NCI-H1105 (cell line): ENCODE measurements at regions not wholly inside any gene's neighbourhood (a gene's known extent, or its start where the extent isn't known, plus 50 kb on each side); places are given as distances from the start of the nearest gene placed in this dataset.

ENCODE experiments used
- DNase-seq: peaks from one replicate; lab custom pipeline; 2025; lab: John Stamatoyannopoulos, UW

DNA sequence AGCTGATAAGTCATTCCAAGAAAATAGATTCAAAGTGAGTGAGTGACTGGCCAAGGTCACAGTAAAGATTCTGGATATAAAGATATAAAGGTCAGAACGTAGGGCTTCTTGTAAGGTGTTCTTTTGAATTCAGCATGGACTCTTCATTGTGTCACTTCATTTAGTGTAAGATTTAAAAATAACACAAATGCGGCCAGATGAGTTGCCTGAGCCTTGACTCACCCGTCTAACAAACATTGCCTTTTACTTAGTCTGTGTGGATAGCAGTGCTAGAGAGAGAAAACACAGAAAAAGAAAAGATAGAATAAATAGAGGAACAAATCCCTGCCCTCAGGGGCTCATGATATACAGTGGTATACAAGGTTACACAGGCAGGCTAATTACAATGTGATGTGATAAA lies 223.4 kb downstream of the PLPP3 start:
- DNase-seq = no peak

DNA sequence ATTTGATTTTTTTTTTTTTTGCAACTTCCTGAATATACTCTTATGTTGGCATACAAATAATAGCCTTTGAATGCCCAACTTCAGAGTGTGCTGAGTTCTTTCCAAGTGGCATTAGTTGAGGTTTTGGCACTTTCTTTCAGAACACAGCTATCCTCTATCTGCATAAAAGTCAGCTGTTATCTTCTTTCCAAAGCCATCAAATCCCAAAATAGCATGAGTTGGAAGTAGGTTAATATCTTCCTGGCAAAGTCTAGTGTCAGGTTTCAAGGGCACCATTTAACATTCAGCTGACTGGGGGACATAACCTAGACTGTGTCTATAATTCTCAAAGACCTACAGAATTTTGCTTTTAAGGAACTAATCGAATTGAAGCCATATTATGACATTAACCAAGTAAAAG lies 223.9 kb downstream of the PLPP3 start:
- no peak for DNase-seq

DNA sequence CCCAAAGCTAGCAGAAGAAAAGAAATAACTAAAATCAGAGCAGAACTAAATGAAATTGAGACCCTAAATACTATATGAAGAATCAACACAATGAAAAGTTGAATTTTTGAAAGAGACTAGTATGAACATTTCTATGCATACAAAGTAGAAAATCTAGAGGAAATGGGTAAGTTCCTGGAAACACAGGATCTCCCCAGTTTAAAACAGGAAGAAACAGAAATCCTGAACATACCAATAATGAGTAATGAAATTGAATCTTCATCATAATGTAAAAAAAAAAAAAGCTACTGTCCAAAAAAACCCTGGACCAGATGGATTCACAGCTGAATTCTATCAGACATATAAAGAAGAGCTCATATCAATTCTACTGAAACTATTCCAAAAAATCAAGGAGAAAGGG lies 233.5 kb downstream of the PLPP3 start:
- DNase-seq = no peak

DNA sequence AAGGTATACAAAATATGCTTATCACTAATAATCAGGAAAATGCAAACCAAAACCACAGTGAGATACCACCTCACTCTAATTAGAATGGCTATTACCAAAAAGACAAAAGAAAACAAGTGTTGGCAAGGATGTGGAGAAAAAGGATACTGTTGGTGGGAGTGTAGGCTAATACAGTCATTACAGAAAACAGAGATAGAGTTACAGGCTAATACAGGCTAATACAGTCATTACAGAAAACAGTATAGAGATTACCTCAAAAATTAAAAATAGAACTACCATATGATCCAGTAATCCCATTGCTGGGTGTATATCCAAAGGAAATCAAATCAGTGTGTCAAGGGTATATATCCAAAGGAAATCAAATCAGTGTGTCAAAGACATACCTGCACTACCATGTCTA lies 238.4 kb downstream of the PLPP3 start:
- DNase-seq = no peak

DNA sequence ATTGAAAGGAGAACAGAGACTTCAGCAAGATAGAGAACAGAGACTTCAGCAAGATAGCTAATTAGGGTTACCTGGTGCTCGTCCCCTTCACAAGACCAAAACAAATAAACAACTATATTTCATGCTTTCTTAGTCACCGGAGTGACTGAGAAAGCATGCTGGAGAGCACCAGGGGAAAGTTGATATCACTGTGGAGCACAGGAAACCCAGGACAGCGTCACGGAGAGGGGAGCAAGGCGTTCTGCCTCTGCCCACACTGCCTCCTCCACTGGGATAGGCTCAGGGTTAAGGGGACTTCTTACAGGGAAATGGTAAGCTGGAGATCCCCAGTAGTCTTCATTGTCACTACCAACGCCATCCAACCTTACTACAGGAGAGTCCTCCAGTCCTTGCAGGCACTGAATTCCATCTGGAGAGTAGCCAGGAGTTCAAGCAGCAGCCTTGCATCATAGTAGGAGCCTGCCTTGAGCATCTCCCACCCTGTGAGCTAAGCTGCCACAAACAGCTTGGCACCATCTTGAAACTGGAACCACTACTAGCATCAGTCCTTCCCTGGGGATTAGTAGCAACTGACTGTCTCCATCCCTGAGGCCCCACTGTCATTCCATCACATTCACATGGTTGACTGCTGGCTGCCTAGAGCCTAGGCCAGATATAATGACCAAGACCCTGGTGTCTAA lies 239.4 kb downstream of the PLPP3 start:
- DNase-seq = no peak

DNA sequence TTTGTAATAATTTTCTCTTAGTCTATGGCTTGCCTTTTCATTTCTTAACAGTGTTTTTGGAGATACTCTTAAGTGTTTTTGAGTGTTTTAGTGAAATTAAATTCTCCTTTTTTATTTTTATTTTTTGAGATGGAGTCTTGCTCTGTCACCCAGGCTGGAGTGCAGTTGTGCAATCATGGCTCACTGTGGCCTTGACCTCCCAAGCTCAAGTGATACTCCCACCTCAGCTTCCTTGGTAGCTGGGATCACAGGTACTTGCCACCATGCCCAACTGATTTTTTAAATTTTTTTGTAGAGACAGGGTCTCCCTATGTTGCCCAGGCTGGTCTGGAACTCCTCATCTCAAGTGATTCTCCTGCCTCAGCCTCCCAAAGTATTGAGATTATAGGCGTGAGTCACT lies 240.3 kb downstream of the PLPP3 start:
- DNase-seq = no peak

- no peak for DNase-seq
Observed at GRCh38 chr1:56336982-56337381, 242.4 kb downstream of the PLPP3 start.

DNA sequence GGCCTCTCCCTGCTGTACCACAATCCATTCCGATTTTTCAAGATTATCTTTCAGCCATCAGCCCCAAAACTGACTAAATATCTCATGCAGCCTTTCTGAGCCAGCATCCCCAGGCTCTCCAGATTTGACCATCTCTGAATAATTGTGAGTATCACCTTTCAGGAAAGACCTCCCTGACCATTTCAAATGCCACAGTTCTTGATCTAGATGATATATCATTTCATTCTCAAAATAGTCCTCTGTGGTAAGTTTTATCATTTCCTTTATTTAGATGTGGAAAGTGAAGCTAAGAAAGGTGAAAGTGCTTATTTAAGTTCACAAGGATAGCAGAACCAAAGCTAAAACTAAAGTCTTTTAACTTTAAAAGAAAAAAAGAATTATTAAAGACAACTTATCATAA lies 244.0 kb downstream of the PLPP3 start:
- DNase-seq = no peak

- DNase-seq = no peak
Observed at GRCh38 chr1:56334047-56334446, 245.3 kb downstream of the PLPP3 start.

DNA sequence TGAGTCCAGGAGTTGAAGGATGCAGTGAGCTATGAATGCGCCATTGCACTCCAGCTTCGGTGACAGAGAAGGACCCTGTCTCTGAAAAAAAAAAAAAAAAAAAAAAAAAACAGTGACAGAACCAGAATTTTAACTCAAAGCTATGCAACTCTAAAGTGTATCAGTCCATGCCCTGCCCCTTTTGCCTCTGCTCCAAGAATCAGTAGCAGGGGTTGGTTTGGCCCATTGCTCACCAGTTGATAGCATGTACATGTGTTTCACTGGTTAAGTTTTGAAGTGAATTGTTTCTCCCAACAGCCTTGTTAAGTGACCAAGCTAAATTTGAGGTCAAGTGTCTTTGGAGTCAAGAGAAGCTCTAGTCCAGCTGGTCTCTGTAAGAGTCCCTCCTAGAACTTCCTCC lies 245.9 kb downstream of the PLPP3 start:
- DNase-seq = no peak

GRCh38 chr1:56331892-56332567 lies 247.3 kb downstream of the PLPP3 start:
- no peak for DNase-seq

- no peak for DNase-seq
Observed at GRCh38 chr1:56331207-56331891, 248.0 kb downstream of the PLPP3 start.

DNA sequence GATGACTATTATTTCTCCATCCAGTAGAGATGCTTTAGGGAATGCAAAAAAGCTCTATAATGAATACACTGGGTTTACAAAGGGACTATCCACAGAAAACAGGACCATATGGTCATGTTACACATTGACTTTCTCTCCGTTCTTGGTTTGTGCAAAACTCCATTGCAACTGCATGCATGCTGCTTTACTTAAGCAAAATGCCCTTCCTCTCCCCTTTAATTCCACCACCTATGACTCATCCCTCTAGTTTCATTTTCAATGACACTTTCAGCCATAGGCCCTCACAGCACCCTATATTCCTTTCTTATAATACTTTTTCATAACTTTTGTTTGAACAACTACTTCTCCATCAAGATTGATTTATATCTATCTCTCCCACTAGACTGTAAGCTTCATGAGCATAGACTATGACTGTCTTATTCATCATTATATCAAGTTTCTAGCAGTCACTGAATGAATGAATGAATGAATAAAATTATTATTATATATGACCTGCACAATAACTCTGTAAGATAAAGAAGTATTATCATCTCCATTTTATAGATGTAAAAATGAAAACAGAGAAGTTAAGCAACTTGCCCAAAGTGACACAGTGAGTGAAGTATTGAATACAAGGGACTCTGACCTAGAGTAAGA lies 248.9 kb downstream of the PLPP3 start:
- no peak for DNase-seq

- DNase-seq = no peak
Observed at GRCh38 chr1:56329970-56330369, 249.4 kb downstream of the PLPP3 start.

GRCh38 chr1:56327195-56327594 lies 252.2 kb downstream of the PLPP3 start:
- DNase-seq = no peak

DNA sequence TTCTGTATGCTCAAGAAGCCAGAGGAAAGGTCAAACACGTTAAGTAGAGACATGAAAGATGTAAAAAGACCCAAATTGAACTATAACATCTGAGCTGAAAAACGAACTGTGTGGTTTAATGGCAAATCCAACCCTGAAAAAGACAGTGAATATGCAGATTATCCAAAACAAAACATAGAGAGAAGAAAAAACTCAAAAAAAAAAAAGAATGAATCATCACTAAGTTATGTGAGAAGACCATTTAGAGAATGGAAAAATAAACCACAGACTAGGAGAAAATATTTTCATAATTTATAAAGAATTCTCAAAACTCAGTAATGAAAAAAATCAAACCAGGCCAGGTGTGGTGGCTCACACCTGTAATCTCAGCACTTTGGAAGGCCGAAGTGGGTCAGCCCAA lies 253.3 kb downstream of the PLPP3 start:
- no peak for DNase-seq

DNA sequence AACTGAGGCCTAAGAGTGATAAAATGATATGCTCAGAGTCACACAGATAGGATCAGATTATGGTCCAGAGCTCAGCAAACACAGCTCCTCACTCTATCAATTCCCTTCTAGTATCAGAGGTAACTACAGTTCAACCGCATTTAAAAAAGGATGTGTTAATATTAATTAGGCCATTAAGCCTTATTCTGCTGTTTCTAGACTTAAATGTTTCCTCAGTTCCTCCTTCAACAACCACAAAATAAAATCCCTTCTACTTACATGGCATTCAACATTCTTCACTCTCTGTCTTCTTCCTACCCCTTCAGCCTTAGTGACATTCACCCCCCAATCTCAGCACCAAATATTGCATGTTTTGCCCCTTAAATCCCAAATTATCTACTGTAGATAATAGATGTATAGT lies 254.9 kb downstream of the PLPP3 start:
- DNase-seq = no peak

GRCh38 chr1:56322211-56322610 lies 257.2 kb downstream of the PLPP3 start:
- no peak for DNase-seq

DNA sequence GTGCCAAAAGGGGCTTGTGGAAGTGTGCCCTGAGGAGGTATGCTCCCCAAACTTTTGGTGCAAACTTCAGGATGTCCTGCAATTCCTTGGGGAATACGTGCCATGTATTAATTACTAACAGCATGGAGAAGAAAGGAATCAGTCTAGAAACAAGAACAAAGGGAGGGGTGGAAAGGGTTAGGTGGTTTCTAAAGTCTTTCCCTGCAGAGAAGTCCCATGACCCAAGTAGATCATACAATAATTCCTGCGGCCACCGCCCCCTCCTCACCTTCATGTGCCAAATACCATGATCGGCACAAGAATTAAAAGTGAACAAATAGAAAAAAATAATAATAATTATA lies 258.2 kb downstream of the PLPP3 start:
- DNase-seq = no peak

DNA sequence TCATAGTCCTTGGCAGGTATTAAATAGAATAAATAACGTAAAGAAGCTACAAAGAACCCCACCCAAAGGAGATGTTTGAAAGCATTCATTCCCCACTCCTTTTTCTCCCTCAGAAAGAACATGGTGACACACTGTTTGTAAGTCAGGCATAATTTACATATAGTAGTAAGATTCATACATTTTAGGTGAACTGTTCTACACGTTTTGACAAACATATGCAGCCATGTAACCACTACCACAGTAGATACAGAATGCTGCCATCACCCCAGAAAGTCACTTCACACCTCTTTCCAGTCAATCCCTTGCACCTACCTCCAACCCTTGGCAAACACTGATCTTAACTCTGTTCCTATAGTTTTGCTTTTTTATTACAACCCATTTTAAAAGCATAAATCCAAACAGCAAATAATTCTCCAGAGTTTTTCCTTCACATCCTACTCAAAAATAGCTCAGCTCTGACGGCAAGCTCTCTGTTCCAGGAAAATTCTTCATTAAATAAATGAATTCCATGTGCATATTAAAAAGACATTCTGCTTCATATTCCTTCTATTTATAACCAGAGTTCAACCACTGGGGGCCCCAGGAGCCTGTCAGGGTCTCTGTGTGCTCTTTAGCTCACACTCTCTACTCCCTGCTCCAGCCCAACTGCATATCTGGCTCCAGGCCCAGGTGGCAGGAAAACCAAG lies 258.8 kb downstream of the PLPP3 start:
- DNase-seq = no peak

- DNase-seq = no peak
Observed at GRCh38 chr1:56317722-56318121, 261.6 kb downstream of the PLPP3 start.

DNA sequence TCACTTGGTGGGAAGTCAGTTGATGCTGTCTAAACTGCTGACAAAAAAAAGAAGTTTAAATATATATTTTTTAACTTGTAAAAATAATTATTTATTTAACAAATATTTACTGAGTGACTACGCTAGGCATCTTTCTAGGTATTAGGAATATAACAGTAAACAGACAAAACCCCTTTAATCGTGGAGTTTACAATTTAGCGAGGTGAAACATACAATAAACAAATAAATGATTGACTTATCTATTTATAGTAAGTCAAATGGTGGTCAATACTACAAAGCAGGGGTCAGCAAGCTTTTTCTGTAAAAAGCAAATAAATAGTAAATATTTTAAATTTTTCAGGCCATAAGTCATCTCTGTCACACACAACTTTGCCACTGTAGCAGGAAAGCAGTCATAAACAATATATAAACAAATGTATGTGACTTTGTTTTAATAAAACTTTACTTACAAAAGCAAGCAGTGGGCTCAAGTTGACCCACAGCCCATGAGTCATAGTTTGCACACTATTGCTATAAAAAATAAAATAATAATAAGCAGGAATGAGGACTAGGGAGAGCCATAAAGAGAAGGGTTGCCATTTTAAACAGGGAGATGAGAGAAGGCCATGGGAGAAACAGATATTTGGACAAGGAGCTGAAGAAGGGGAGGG lies 263.9 kb downstream of the PLPP3 start:
- DNase-seq = no peak
